ENCODE measurements at regions not wholly inside any gene's neighbourhood (a gene's known extent, or its start where the extent isn't known, plus 50 kb on each side); places are given as distances from the start of the nearest gene placed in this dataset.

DNA sequence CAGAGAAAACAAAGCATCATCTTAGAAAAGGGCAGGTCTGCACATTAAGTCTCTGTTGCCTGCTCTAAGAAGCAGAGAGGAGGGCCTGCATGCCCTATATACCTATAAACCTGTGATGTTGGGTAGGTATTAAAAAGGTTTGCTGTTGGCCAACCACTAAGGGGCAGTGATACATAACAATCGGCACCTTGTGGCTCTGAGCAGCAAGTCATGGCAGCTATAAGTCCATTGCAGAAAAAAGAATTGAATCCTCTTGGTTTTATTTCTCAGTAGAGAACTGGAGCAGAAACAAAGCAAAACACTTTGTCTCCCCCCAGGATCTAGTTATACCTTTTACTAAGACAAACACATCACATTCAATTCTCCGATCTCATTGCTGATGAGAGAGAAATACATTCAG is 1364.4 kb downstream of the STIM2 start:
- Histone ChIP-seq H3K27me3 (replicated peaks; ENCODE audit: control insufficient read depth, insufficient read depth, low read length) (no peaks in the 10 kb centered on the region), H3K4me3 (replicated peaks; ENCODE audit: low read depth, low read length) (no peak overlapping the region), H3K36me3 (ENCODE audit: control insufficient read depth, insufficient read depth, low read length) (no peaks in the 10 kb centered on the region)
- no peak for DNase-seq (ENCODE audit: extremely low read depth, insufficient read length)
- TF ChIP-seq, protein P1, sequence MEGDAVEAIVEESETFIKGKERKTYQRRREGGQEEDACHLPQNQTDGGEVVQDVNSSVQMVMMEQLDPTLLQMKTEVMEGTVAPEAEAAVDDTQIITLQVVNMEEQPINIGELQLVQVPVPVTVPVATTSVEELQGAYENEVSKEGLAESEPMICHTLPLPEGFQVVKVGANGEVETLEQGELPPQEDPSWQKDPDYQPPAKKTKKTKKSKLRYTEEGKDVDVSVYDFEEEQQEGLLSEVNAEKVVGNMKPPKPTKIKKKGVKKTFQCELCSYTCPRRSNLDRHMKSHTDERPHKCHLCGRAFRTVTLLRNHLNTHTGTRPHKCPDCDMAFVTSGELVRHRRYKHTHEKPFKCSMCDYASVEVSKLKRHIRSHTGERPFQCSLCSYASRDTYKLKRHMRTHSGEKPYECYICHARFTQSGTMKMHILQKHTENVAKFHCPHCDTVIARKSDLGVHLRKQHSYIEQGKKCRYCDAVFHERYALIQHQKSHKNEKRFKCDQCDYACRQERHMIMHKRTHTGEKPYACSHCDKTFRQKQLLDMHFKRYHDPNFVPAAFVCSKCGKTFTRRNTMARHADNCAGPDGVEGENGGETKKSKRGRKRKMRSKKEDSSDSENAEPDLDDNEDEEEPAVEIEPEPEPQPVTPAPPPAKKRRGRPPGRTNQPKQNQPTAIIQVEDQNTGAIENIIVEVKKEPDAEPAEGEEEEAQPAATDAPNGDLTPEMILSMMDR (IDR thresholded peaks at IDR 0.05; ENCODE audit: insufficient read depth, low read length, poor library complexity, severe bottlenecking), result no peak

DNA sequence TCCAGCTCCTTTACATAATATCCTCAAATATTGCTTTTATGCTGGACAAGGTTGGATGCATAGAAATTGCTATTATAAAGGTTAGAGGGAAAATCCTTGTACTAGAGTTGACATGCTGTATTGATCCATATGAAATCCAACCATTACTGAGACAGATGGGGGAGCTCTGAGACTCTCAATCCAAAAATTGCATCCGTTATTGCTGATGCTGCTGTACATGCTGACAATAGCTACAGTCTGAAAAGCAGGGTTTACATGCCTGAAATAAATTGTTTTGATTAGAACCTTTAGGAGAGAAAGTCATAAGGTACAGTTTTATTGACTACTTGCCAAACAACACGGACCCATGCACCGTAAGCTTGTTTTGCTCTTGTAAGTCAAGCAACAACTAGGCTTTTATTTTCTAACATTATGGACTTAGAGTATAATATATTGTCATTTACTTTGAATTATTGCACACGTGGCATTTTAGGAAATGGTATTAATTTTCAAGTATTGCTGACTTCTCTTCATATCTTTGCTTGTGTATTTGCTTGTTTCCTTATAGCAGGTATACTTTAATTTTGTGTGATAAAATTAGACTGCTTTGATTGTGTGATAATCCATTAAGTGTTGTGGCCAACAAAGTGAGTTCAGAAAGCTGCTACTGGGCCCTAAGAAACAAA is 1365.2 kb downstream of the STIM2 start:
- no peak for DNase-seq (ENCODE audit: extremely low read depth, insufficient read length)
- Histone ChIP-seq H3K4me3 (replicated peaks; ENCODE audit: low read depth, low read length) (no peak overlapping the region), H3K27me3 (replicated peaks; ENCODE audit: control insufficient read depth, insufficient read depth, low read length) (no peaks in the 10 kb centered on the region), H3K36me3 (ENCODE audit: control insufficient read depth, insufficient read depth, low read length) (no peaks in the 10 kb centered on the region)
- TF ChIP-seq, protein P1 (IDR thresholded peaks at IDR 0.05; ENCODE audit: insufficient read depth, low read length, poor library complexity, severe bottlenecking), result no peak

DNA sequence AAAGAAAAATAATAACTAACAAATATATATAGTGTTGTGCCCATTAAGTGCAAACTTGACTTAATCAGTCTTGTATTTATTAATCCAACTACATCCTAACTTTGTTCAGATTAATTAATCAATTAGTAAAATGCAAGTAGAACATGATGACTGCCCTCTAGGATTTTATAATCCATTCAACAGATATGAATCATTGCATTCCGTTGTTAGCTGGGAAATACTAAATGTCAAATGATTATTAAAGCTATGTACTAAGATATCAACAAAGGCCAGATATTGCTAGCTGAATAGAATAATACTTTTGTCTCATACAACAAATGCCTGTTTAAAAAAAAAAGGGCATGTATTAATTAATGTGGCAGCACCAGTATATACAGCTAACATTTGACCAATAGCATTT is 1366.3 kb downstream of the STIM2 start:
- TF ChIP-seq, protein P1 (IDR thresholded peaks at IDR 0.05; ENCODE audit: insufficient read depth, low read length, poor library complexity, severe bottlenecking), result no peak
- Histone ChIP-seq H3K36me3 (ENCODE audit: control insufficient read depth, insufficient read depth, low read length) (no peaks in the 10 kb centered on the region), H3K4me3 (replicated peaks; ENCODE audit: low read depth, low read length) (no peak overlapping the region), H3K27me3 (replicated peaks; ENCODE audit: control insufficient read depth, insufficient read depth, low read length) (no peaks in the 10 kb centered on the region)
- no peak for DNase-seq (ENCODE audit: extremely low read depth, insufficient read length)

DNA sequence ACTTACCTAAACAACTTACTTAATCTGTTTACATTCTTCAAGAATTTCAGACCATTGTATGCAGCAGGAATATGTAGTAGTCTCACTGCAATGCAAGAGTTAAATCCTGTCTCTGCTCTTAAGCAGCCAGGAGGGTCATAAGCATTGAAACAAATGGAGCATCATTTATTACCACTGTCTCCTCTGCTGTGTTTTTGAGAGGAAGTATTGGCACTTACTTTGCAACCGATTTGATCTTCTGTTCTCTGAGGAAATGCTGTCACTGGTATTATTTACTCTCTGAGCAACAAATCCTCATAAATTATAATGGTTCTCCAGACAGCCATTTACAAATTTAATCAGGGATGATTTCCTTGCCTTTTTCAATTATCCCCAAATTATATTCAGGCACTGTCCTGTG is 1367.1 kb downstream of the STIM2 start:
- H3K36me3 ChIP-seq (ENCODE audit: control insufficient read depth, insufficient read depth, low read length), result no peaks in the 10 kb centered on the region
- TF ChIP-seq, protein P1 (IDR thresholded peaks at IDR 0.05; ENCODE audit: insufficient read depth, low read length, poor library complexity, severe bottlenecking), result no peak
- H3K27me3 ChIP-seq (replicated peaks; ENCODE audit: control insufficient read depth, insufficient read depth, low read length), result no peaks in the 10 kb centered on the region
- H3K4me3 ChIP-seq (replicated peaks; ENCODE audit: low read depth, low read length), result no peak overlapping the region
- DNase-seq (ENCODE audit: extremely low read depth, insufficient read length), result no peak

DNA sequence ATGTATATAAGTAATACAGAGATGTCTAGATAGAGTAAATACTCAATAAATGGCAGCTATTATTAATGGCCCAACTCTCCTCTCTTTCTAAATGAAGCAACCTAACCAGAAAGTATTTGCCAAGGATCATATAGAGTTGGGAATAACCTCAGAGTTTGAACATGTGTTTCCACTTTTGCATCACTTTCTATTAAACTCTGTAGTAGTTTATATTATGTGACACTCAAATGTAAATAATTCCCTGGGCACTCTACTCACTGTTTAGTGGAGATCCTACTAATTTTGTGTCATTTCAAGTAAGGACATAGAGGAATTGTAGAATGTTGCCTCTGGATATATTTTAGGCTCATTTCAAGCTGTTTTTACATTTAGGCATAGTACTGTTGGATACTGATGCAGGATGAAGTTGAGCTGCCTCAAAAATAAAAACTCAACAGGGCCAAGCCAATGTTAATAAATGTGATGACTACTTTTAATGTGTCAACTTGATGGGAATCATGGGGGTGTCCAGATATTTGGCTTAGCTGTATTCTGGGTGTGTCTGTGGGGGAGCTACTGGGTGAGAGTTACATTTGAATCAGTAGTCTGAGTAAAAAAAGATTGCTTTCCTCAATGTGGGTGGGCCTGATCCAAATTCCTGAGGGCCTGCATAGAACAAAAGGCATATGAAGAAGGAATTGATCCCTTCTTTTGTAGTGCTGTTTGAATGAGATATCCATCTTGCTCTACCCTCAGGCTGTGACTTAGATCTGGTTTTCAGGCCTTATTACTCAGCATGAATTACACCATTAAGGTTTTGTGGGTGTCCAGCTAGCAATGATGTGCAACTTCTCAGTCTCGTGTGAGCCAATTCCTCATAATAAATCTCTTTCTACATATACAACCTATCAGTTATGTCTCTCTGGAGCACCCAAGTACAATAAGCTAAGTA is 1368.2 kb downstream of the STIM2 start:
- Histone ChIP-seq H3K36me3 (ENCODE audit: control insufficient read depth, insufficient read depth, low read length) (no peaks in the 10 kb centered on the region), H3K4me3 (replicated peaks; ENCODE audit: low read depth, low read length) (no peak overlapping the region), H3K27me3 (replicated peaks; ENCODE audit: control insufficient read depth, insufficient read depth, low read length) (no peaks in the 10 kb centered on the region)
- TF ChIP-seq, protein P1 (IDR thresholded peaks at IDR 0.05; ENCODE audit: insufficient read depth, low read length, poor library complexity, severe bottlenecking), result no peak
- no peak for DNase-seq (ENCODE audit: extremely low read depth, insufficient read length)
